ENCODE measurements at regions not wholly inside any gene's neighbourhood (a gene's known extent, or its start where the extent isn't known, plus 50 kb on each side); places are given as distances from the start of the nearest gene placed in this dataset.

GRCh38 chr13:70894258-70894657 lies 786.0 kb upstream of the KLHL1 start:
- no peak for DNase-seq (ENCODE audit: low spot score)

GRCh38 chr13:70893832-70894231 lies 785.6 kb upstream of the KLHL1 start:
- no peak for DNase-seq (ENCODE audit: low spot score)

DNA sequence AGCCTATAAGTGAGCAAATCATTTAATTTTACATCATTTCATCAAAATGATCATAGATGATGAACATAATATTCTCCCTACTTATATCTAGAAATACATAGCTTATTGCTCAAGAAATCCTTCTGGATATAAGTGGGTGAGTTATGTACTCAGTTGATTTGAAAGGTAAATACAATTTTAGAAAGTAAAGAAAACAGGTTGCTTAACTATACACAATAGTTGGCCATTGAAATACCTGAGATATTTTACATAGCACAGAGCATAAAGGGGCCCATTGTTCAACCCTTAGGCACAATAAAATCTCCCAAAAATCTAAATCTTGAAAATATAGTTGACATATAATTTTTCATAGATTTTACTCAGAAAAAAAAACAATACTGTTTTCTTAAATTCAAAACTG lies 782.0 kb upstream of the KLHL1 start:
- DNase-seq (ENCODE audit: low spot score) = no peak

- no peak for DNase-seq (ENCODE audit: low spot score)
Measured at GRCh38 chr13:70889163-70889562, 780.9 kb upstream of the KLHL1 start.

DNA sequence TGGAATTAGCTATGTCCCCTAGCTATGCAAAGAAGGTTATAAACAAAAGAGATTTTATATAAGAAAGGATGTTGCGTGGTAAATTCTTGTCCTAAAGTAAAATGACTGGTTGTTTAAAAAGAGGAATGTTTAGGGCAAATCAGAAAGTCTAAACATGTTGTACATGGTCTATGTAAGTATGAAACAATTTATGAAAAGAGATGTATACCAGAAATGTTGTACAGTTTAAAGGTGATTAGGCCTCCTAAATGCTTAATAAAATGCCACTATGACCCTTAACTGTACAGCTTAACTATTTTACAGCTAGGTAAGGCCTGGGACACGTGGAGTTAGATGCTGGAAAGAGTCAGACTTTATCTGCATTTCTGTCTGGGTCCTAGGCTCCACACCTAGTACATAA lies 775.9 kb upstream of the KLHL1 start:
- DNase-seq (ENCODE audit: low spot score) = no peak

DNA sequence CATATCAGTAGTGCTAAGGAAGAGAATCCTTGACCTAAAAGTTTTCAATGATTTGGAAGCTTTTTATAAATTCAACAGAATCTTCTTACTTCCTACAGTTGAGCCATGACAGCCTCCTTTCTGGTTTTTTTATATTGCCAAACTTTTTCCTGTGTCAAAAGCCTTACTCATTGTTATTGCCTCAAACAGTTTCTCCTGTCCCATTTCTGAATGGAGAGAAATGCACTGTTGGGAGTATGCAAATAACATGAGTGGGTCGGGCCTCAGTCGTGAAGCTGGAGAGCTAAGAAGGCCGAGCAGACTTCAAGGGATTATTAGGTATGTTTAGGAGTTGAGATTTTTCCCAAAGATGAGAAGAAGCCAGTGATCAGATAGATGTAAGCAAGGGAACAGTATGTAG lies 766.4 kb upstream of the KLHL1 start:
- DNase-seq (ENCODE audit: low spot score) = no peak

DNA sequence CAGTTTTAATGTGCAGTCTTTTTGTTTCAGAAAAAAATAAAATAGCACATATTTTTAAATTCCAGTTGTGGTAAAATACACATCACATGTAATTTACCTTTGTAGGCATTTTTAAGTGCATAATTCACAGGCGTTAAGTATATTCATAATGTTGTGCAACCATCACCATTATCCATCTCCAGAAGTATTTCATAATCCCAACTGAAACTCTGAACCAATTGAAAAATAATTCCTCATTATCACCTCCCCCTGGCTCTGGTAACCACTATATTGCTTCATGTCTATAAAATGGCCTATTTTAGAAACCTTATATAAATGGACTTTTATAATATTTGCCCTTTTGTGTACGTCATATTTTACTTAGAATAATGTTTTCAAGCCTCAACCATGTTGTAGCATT lies 756.5 kb upstream of the KLHL1 start:
- no peak for DNase-seq (ENCODE audit: low spot score)

DNA sequence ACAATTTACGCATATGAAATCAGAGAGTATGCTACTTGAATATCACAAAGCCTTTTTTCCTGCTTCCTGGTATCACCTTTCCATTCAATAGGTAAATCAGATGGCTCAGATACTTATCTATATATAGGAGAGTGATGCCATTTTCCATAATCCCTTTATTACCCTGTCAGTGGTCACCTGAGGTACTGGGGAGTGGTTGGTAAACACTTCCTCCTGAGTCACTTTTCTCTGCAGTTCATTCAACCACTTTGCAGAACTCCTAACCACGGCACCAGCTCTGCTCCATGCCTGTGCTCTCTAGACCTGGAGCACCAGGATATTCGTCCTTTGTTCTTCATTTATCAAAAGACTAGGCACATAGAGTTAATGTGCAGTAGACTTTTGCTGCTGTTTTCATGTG lies 748.5 kb upstream of the KLHL1 start:
- DNase-seq (ENCODE audit: low spot score) = no peak

GRCh38 chr13:70856025-70856424 lies 747.8 kb upstream of the KLHL1 start:
- DNase-seq (ENCODE audit: low spot score) = no peak

DNA sequence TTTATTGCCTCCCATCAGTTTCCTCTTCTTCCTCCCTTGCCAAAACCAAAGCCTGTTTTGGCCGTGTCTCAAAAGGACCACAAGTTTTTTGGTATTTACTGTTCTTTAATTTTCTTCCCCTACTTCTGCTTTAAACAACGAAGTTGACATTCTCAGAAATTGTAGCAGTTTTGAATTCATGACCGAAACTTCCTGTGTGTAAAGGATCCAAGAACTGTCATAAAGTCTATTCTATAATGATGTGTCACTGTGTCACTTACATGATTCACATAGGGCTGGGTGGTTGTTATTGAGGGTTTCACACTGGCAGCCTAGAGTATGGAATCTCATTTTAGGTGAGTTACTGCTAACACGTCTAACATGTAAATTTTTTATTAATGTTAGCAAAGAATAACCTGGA lies 741.0 kb upstream of the KLHL1 start:
- DNase-seq (ENCODE audit: low spot score) = no peak

GRCh38 chr13:70844391-70845108 lies 736.3 kb upstream of the KLHL1 start:
- no peak for DNase-seq (ENCODE audit: low spot score)

GRCh38 chr13:70842062-70842644 lies 733.9 kb upstream of the KLHL1 start:
- no peak for DNase-seq (ENCODE audit: low spot score)

- DNase-seq (ENCODE audit: low spot score) = no peak
Measured at GRCh38 chr13:70841240-70842061, 733.2 kb upstream of the KLHL1 start.

DNA sequence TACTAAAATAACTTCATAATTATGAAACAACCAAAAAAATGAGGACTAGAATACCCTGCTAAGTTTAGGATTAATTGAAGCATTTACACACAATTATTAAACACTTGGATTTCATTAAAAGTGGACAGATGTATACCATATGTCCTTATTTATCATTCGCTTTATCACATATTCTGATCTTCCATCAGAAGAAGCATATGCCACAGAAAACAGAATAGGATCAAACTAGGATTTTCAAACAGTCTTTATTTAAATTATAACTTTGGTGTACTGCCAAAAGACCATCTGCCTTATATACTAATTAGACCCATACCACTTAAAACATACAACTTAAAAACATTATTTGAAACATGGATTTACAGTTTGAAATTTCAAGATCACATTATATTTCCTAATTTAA lies 727.1 kb upstream of the KLHL1 start:
- no peak for DNase-seq (ENCODE audit: low spot score)

DNA sequence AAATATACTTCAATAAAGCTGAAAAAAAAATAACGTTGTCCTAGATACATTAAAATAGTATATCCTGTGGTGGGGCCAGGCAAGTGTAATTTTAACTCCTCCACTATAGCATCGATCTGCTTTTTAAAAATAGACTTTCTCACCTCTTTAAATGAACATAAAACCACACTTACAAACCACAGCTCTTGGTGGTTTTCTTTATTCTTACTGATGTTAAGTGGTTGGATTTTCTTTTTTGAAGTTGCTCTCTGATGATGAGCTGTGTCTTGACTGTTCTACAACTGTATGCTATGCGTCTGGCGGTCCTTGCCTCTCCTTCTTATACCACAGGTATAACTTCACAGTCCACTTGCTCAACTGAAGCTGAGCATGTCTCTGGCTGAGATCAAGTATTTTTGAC lies 721.5 kb upstream of the KLHL1 start:
- no peak for DNase-seq (ENCODE audit: low spot score)

DNA sequence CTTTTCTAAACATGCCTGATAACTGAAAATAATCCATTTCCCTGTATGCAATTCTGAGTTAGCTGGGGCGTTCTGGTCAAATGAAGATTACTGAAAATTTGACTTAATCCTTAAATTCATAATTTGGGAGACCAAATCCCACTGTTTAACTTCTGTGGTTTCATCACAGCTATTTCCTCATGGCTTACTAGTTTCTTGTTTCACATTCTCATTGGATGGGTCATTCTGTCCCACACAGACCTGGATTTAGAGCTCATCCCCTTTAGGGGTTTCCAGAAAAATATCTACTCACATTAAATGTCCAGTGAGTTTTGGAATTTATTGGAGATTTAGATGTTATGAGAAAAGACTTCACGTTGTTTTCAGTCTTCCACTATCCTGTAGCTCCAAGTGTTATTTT lies 709.3 kb upstream of the KLHL1 start:
- DNase-seq (ENCODE audit: low spot score) = no peak

- DNase-seq (ENCODE audit: low spot score) = no peak
Measured at GRCh38 chr13:70816853-70817252, 708.6 kb upstream of the KLHL1 start.

DNA sequence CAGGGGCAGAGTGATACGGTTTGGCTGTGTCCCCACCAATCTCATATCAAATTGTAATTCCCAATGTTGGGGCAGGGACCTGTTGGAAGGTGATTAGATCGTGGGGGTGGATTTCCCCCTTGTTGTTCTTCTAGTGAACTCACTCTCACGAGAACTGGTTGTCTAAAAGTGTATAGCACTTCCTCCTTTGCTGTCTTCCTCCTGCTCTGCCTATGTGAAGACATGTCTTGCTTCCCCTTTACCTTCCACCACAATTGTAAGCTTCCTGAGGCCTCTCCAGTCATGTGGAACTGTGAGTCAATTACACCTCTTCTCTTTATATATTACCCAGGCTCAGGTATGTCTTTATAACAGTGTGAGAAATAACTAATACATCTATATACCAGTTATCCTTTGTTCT lies 706.4 kb upstream of the KLHL1 start:
- DNase-seq (ENCODE audit: low spot score) = no peak

DNA sequence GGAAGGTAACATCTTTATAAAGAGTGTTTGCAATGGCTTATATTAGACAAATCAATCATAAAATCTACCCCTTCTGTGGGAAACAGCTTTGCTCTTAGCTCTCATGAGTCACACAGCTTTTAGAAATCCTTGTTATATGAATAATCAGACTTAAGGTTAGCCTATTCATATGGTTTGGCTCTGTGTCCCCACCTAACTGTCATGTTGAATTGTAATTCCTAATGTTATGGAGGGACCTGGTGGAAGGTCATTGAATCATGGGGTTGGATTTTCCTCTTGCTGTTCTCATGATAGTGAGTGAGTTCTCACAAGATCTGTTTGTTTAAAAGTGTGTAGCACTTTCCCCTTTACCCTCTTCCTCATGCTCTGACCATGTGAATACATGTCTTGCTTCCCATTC lies 704.2 kb upstream of the KLHL1 start:
- DNase-seq (ENCODE audit: low spot score) = no peak

DNA sequence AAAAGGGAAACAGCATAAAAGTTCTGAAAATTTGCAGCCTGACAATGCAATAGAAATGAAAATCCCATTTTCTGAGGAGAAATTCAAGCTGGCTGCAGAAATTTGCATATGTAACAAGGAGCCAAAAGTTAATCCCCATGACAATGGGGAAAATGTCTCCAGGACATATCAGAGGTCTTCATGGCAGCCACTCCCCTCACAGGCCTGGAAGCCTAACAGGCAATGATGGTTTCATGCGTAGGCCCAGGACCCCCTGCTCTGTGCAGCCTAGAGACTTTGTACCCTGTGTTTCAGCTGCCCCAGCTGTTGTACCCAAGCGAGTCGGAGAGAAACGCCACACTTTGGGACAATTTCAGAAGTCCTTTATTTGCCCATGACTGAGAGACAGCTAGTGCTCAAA lies 701.3 kb upstream of the KLHL1 start:
- no peak for DNase-seq (ENCODE audit: low spot score)

DNA sequence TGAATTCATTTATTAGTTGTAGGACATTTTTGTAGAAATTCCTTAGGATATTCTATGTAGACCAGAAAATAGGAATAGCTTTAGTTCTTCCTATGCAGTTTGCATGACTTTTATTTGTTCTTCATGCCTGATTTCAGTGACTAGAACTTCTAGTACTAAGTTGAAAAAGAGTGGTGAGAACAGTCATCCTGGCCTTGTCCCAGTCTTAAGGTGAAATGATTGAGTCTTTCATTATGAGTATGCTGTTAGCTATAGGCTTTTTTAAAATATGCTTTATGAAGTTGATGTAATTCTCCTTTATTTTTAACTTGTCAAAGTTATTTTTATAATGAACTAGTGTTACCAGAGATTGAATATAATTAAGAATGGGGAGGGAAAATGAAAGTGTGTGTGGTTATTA lies 690.1 kb upstream of the KLHL1 start:
- DNase-seq (ENCODE audit: low spot score) = no peak

DNA sequence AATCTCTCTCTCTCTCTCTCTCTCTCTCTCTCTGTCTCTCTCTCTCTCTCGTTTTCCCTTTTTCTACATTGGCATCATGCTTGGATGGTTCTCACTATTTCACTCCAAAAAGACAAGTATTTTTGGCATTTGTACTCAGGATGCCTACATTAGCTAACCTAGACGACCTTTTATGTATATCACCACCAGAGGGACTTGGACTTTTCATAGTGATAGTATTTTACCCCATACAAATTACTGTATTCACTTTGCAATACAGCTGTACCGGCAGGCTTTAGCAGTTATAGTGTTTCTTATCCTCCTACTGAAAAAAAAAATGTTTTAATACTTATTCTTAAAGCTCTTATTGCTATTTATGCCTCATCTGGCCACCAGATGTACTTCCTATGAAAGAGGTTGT lies 687.2 kb upstream of the KLHL1 start:
- no peak for DNase-seq (ENCODE audit: low spot score)

DNA sequence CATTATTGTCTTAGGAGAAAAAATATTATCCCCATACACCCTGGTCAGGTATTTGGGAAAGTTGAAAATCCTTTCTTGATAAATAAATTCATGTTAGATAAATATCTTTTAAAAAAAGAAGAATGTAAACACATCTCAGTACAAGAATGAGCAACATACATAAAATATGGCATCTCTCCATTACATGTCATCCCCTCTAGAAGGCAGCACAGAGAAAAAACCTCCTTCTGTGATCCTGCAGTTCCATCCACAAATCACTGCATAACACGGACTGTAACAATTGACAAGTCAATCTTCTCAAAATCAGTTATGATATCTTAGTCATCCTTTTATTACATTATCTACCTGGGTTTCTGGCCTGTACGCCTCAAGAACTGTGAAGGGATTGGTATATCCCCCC lies 683.9 kb upstream of the KLHL1 start:
- no peak for DNase-seq (ENCODE audit: low spot score)

All from AG20443 (cell line).